Heart right ventricle (tissue), 16 donors: ENCODE measurements at regions not wholly inside any gene's neighbourhood (a gene's known extent, or its start where the extent isn't known, plus 50 kb on each side); places are given as distances from the start of the nearest gene placed in this dataset.
A peak's percentile ranks its signal among the peaks of the same experiment; 100 is the strongest.

Experiments
- ATAC-seq, 8 donors: fragments of 200-7000 bp; cut with Tn5 transposase; one replicate each; pipeline ENCODE4 v1.9.1; 2020; ENCODE audit warnings: mild to moderate bottlenecking in 8 of 8, moderate library complexity in 8 of 8, moderate number of reproducible peaks in 1 of 8
- DNase-seq, 2 donors: peaks; one replicate each; pipeline ENCODE4 v3.0.0-alpha.2; 2020
- H3K27ac ChIP-seq, 10 donors: fragments of 200-600 bp; sonication (generic) in 2 of 10; one replicate each; pipeline versions ENCODE4 v1.5.0 to v1.8.0; 2020 to 2022; ENCODE audit warnings: mild to moderate bottlenecking in 3 of 10
- H3K27me3 ChIP-seq, 7 donors: fragments of 200-600 bp; one replicate each; pipeline ENCODE4 v1.8.0; 2021 to 2022; ENCODE audit warnings: mild to moderate bottlenecking in 2 of 7
- H3K36me3 ChIP-seq, 9 donors: fragments of 200-600 bp; sonication (generic) in 1 of 9; one replicate each; pipeline versions ENCODE4 v1.5.0 to v1.8.0; 2020 to 2022; ENCODE audit warnings: mild to moderate bottlenecking in 2 of 9
- H3K4me1 ChIP-seq, 9 donors: fragments of 200-600 bp; sonication (generic) in 1 of 9; one replicate each; pipeline versions ENCODE4 v1.5.0 to v1.8.0; 2020 to 2022; ENCODE audit warnings: mild to moderate bottlenecking in 4 of 9
- H3K4me3 ChIP-seq, 10 donors: fragments of 200-600 bp; sonication (generic) in 2 of 10; one replicate each; pipeline versions ENCODE4 v1.5.0 to v1.8.0; 2020 to 2022; ENCODE audit warnings: mild to moderate bottlenecking in 7 of 10, moderate library complexity in 2 of 10
- H3K9me3 ChIP-seq, 11 donors: fragments of 200-600 bp in 10 of 11; sonication (generic) in 2 of 11; one replicate each; pipeline versions ENCODE4 v1.5.0 to v1.8.0; 2013 to 2022; ENCODE audit warnings: mild to moderate bottlenecking in 2 of 11, control low read depth in 1 of 11, moderate library complexity in 1 of 11
- WGBS, 2 donors: extraction: QIAGEN DNeasy Blood & Tissue Kit; methylation state at CpG; one replicate each; pipeline ENCODE4 v1.1.7; 2013; ENCODE audit warnings: inconsistent platforms in 1 of 2; 5-methylcytosine and 5-hydroxymethylcytosine counted together
- intact Hi-C, 10 donors: fragments of 100-400 bp; cut with DNase I; formaldehyde crosslinking; loops; one replicate each; pipeline versions ENCODE4 v1.11.1 to v1.14.2; 2022
- TF ChIP-seq, protein P1 (sequence below), 9 donors: fragments of 200-600 bp; sonication (generic) in 2 of 9; IDR thresholded peaks; one replicate each; pipeline versions ENCODE4 v1.5.0 to v1.8.0; 2021 to 2022; ENCODE audit warnings: antibody characterized with exemption in 9 of 9, mild to moderate bottlenecking in 5 of 9, moderate library complexity in 1 of 9
- donor health status: Arrhythmogenic right ventricular cardiomyopathy.
- donor health status: ischemic (EF 13 %, LVEDD 7.1; RV severe dilation, severe dysfunction).
- donor health status: healthy with polysubstance abuse.
- donor health status: DM: no; HTN: yes; CAD: no.
- donor health status: DM: no; HTN: no; CAD: no.
- donor health status: ischemic (EF 25% LVEDD 6.9; RV normal size, moderate dysfunction).
- donor health status: ischemic (EF 25% LVEDD 5.7; RV mildly dilated, moderate dysfunction).
- donor health status: healthy.
- donor health status: DM: yes; HTN: yes; CAD: no.
- donor health status: Ischemic cardiomyopathy.
- donor health status: ischemic (EF 35%, LVEDD 5.7; RV mildly dilated, moderate dysfunction).
- donor health status: nonischemic (EF 11% LVEDD 7.7; RV severe dilation, severe dysfunction).
- donor health status: DM: yes; HTN: yes; CAD: no.
- donor health status: PGD.
- donor health status: ischemic (EF 29% LVEDD 5.4; RV normal size, mild dysfunction).
- donor health status: nonischemic (EF 23%, LVEDD 6.1; RV moderate dilation, normal function).

DNA sequence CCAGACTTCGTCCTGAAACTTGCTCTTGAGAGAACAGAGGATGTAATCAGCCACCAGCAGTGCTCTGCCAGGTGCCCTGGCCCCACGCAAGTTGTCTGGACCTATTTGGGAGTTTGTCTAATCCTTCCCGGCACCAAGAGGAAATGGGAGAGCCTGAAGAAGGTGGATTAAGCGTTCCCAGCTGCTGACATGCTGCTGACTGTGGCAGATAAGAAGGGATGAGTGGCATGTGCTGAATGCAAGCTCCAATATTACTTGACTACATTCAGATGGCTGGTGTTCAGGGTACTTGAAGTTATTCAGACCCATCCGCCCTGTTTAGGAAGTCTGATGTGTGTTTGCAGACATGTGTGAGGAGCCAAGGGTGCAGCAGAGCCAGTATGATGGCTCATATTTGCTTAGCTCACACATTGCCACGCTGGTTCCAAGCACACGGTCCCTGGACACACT lies 440.6 kb upstream of the CCDC196 start:
- peak; percentile 80 to 94 (median 90) for ATAC-seq
- 18 to 19% methylated on average over 7 of the region's 7 CpGs for WGBS, 2 donors
- H3K36me3 ChIP-seq, result no peaks in the 10 kb centered on the region
- H3K9me3 ChIP-seq, result no peaks in the 10 kb centered on the region
- H3K4me1 ChIP-seq, result peaks cover 3 to 22% (median 14%) of the 10 kb centered on the region in 9 donors
- no peak overlapping the region for H3K4me3 ChIP-seq
- TF ChIP-seq, protein P1, sequence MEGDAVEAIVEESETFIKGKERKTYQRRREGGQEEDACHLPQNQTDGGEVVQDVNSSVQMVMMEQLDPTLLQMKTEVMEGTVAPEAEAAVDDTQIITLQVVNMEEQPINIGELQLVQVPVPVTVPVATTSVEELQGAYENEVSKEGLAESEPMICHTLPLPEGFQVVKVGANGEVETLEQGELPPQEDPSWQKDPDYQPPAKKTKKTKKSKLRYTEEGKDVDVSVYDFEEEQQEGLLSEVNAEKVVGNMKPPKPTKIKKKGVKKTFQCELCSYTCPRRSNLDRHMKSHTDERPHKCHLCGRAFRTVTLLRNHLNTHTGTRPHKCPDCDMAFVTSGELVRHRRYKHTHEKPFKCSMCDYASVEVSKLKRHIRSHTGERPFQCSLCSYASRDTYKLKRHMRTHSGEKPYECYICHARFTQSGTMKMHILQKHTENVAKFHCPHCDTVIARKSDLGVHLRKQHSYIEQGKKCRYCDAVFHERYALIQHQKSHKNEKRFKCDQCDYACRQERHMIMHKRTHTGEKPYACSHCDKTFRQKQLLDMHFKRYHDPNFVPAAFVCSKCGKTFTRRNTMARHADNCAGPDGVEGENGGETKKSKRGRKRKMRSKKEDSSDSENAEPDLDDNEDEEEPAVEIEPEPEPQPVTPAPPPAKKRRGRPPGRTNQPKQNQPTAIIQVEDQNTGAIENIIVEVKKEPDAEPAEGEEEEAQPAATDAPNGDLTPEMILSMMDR (IDR thresholded peaks at IDR 0.05), result no peak
- DNase-seq, result peak; percentile 21 to 43
- peak overlapping the region in 8 of 10 donors; percentile 37 to 77 (median 68) for H3K27ac ChIP-seq
- H3K27me3 ChIP-seq, result no peaks in the 10 kb centered on the region
- intact Hi-C loops, result no loop called here

DNA sequence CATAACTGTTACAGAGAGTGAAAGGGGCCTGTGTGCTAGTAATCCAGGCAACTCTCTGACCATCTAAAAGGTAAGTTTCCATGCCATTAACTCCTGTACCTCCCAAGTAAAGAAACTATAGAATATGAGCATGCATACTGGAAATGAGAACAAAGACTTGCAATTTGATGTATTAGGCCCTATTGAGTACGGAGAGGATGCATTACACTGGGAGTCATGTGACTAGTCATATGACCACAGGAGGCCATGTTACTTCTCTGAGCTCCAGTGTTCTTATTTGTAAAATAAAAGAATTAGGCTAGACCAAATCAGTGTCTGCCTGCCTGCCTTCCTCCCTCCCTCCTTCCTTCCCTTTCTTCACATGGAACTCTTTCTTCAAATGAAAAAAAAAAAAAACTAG lies 440.1 kb upstream of the CCDC196 start:
- no peaks in the 10 kb centered on the region for H3K36me3 ChIP-seq
- DNase-seq, result no peak
- TF ChIP-seq, protein P1 (IDR thresholded peaks at IDR 0.05), result no peak
- peaks cover 3 to 22% (median 14%) of the 10 kb centered on the region in 9 donors for H3K4me1 ChIP-seq
- peak in 7 of 8 donors; percentile 10 to 45 (median 37) for ATAC-seq
- H3K27me3 ChIP-seq, result no peaks in the 10 kb centered on the region
- no peaks in the 10 kb centered on the region for H3K9me3 ChIP-seq
- H3K4me3 ChIP-seq, result no peak overlapping the region
- 20 to 48% methylated on average over 1 of the region's 1 CpG for WGBS, 2 donors
- intact Hi-C loops, result no loop called here
- peak overlapping the region in 9 of 10 donors; percentile 12 to 77 (median 67) for H3K27ac ChIP-seq

- no peak for DNase-seq
- H3K36me3 ChIP-seq, result no peaks in the 10 kb centered on the region
- no peak overlapping the region for H3K4me3 ChIP-seq
- H3K4me1 ChIP-seq, result peaks cover 3 to 22% (median 14%) of the 10 kb centered on the region in 9 donors
- H3K27me3 ChIP-seq, result no peaks in the 10 kb centered on the region
- peak in 5 of 8 donors; percentile 44 to 68 (median 62) for ATAC-seq
- no peaks in the 10 kb centered on the region for H3K9me3 ChIP-seq
- WGBS, 2 donors, result 28 to 40% methylated on average over 1 of the region's 1 CpG
- TF ChIP-seq, protein P1 (IDR thresholded peaks at IDR 0.05), result no peak
- peak overlapping the region in 9 of 10 donors; percentile 12 to 77 (median 67) for H3K27ac ChIP-seq
- intact Hi-C loops, result no loop called here
Observed at GRCh38 chr14:66046591-66046990, 439.6 kb upstream of the CCDC196 start.

DNA sequence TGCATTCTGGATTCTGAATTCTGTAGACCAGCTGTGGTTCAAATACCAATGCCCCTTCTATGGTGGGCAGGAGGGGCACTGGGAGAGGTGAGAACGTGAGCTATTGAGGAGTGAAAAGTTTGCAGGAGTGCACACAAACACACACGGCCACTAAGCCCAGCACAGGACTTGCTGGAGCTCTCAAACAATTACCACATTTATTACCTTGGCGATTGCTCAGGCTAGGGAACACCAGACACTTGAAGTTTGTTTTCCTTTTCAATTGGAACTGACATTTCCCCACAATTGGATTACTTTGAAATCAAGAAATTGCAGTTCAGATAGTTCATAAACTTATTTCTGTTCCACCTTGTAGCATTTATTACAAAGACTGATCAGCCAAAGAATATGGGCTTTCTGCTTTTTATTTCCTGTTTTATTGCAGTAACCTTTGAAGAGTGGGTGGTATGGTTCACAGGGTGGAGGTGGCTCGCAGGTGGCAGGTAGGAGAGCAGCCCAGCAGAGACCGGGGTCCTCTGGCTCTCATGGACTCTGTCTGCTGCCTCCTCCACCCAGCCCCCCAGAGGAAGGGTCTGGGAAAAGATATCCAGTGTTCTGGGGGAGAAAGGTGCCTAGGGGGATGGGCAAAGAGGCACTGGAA lies 429.8 kb upstream of the CCDC196 start:
- intact Hi-C loops, result no loop called here
- DNase-seq (no peak), ATAC-seq (no peak)
- peaks cover 0 to 7% (median 0%) of the 10 kb centered on the region in 11 donors for H3K9me3 ChIP-seq
- no peaks in the 10 kb centered on the region for H3K4me1 ChIP-seq
- no peak overlapping the region for H3K4me3 ChIP-seq
- H3K36me3 ChIP-seq, result no peaks in the 10 kb centered on the region
- H3K27ac ChIP-seq, result no peak overlapping the region
- no peaks in the 10 kb centered on the region for H3K27me3 ChIP-seq
- WGBS, 2 donors, result 83 to 86% methylated on average over 5 of the region's 5 CpGs
- TF ChIP-seq, protein P1 (IDR thresholded peaks at IDR 0.05), result no peak
